Activated naive CD8-positive, alpha-beta T cell (primary cell): ENCODE measurements at regions not wholly inside any gene's neighbourhood (a gene's known extent, or its start where the extent isn't known, plus 50 kb on each side); places are given as distances from the start of the nearest gene placed in this dataset.
"Not testable (repeated sequence)": the region's sequence is repeated elsewhere in the genome, so short reads cannot be mapped to it uniquely, and the experiment has no call there.

Experiments
- H3K27ac Mint-ChIP-seq: one replicate; pipeline ENCODE4 v1.8.0; 2021; ENCODE audit warnings: mixed read lengths
- H3K27me3 Mint-ChIP-seq: one replicate; pipeline ENCODE4 v1.8.0; 2021; ENCODE audit warnings: mixed read lengths
- H3K36me3 Mint-ChIP-seq: one replicate; pipeline ENCODE4 v1.8.0; 2021; ENCODE audit warnings: mixed read lengths
- H3K4me1 Mint-ChIP-seq: one replicate; pipeline ENCODE4 v1.8.0; 2021; ENCODE audit warnings: low read depth, mixed read lengths
- H3K4me3 Mint-ChIP-seq: one replicate; pipeline ENCODE4 v1.8.0; 2021; ENCODE audit warnings: mild to moderate bottlenecking, mixed read lengths
- H3K9me3 Mint-ChIP-seq: one replicate; pipeline ENCODE4 v1.8.0; 2021; ENCODE audit warnings: low read depth, mixed read lengths

DNA sequence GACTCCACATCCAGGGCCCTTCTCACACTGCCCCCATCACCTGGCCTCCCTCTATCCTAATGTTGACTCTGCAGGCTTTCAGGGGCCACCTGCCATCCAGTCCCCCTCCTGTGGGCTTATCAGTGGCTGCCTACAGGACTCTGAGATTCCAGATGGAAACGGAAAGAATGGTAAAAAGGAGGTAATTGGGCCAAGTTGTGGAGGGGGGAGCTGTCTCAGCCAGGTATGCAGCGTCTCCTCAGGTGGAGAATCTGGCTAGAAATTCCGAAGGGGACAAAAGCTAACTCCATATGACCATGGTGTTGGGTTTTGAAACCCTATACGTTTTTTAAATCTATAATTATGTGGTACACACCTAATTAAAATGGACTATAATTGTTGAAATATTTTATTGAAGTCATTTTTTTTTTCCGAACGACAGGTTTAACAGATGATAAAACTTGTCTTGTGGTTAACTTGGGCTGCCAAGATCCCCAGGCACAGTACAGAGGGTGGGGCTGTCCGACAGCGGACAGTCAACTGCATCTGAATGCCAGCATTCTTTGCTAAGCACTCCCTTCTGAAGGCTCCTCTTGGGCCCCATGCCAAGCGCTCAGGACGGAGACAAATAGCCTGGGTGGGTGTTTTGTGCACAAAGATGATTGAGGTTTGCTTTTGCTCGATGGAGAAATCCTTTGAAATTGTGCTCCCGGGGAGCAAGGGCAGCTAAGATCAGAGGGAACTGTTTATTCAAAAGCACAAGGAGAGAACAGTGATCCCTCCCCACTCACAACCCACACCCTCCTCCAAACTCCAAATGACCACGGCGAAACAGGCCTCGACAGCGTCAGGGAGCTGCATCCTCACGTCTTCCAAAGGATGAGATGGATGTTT is 365.6 kb downstream of the BCL11B start:
- H3K36me3 Mint-ChIP-seq = no peaks in the 10 kb centered on the region
- peaks cover 5% of the 10 kb centered on the region for H3K4me1 Mint-ChIP-seq
- no peak overlapping the region for H3K4me3 Mint-ChIP-seq
- no peak overlapping the region for H3K27ac Mint-ChIP-seq
- no peaks in the 10 kb centered on the region for H3K9me3 Mint-ChIP-seq
- H3K27me3 Mint-ChIP-seq = no peaks in the 10 kb centered on the region

DNA sequence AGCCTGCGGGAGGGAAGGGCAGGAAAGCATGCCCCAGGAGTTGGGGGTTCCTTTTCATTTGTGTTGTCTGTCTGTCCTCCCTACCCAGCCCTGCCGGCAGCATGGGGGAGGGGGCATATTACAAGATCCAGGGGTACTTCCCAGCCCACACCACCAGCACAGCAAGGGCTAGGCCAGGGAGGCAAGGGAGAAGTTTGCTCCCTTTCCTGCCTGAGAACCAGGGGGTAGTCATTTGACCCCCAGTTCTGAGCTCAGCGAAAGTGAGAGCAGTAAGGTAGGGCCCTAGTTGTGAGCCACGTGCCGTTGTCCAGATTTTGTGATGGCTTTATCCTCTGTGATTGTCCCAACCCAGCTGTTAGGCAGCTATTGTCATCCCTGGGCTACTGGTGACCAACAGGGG is 364.7 kb downstream of the BCL11B start:
- H3K9me3 Mint-ChIP-seq = no peaks in the 10 kb centered on the region
- H3K36me3 Mint-ChIP-seq = no peaks in the 10 kb centered on the region
- no peak overlapping the region for H3K4me3 Mint-ChIP-seq
- H3K4me1 Mint-ChIP-seq = peaks cover 13% of the 10 kb centered on the region
- no peak overlapping the region for H3K27ac Mint-ChIP-seq
- H3K27me3 Mint-ChIP-seq = no peaks in the 10 kb centered on the region

DNA sequence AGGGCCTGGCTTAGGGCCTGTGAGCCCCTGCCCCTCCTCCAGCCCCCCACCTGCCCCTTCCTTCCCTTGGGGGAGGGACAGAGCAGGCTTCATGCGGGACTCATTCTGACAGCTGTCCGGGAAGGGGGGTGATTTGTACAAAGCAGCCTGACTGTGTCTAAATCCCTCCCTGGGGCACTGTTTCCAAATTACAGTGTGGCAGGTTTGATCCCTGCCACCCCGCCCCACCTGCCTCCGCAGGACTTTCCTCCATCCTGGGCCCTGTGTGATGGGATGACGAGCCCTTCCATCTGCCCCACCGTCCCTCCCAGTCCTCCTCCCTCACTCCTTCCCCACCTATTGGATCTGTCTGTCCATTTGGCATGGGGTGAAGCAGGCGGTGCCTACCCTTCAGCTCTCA is 363.9 kb downstream of the BCL11B start:
- no peak overlapping the region for H3K27ac Mint-ChIP-seq
- no peak overlapping the region for H3K4me3 Mint-ChIP-seq
- H3K4me1 Mint-ChIP-seq = peaks cover 21% of the 10 kb centered on the region
- no peaks in the 10 kb centered on the region for H3K36me3 Mint-ChIP-seq
- H3K27me3 Mint-ChIP-seq = no peaks in the 10 kb centered on the region
- H3K9me3 Mint-ChIP-seq = no peaks in the 10 kb centered on the region

DNA sequence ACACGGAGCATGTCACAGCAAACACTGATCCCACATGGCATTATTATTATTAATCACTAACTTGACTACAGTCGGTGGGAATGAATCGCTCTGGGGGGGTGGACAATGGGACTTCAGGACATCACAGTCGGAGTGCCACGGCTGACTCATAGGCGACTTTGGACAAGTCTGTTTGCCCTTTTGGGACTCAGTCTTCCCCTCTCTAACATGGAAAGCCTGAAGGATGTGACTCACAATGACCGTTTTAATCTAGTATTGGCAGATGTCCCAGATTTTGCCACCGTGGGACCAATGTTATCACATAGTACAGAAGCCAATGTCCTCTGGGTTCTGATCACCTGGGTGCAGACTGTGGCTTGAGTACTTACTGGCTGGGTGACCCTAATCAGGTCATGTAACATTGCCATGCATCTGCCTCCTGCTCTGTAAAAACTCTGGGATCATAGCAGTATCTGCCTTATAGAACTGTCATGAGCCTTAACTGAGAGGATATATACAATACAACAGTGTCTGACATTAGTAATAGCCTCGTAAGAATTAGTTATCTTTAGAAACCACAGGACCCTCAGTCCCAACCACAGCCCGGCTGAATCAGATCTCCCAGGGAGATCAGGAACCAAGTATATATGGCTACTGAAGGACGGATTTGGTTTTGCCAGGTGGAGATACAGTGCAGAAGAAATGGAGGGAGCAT is 362.6 kb downstream of the BCL11B start:
- Mint-ChIP-seq H3K27me3 (no peaks in the 10 kb centered on the region), H3K4me1 (peaks cover 26% of the 10 kb centered on the region), H3K27ac (no peak overlapping the region), H3K9me3 (no peaks in the 10 kb centered on the region), H3K36me3 (no peaks in the 10 kb centered on the region), H3K4me3 (no peak overlapping the region)

DNA sequence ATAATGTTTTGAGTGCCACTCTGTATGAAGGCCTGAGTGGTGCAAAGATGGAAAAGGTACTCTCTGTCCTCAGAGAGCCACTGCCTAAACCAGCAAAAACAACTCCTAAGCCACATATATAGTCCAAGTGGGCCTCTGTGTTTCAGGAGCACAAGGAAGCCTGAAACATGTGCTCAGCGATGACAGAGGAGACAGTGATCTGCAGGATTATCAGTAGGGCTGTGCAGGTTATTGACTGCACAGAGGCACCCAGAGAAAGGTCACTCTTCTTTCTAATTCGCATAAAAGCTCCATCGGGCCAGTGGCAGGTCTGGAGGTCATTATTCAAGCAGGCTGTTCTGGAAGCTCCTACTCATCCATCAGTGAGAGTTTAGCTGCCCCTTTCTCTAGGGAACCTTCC is 361.9 kb downstream of the BCL11B start:
- Mint-ChIP-seq H3K4me1 (peaks cover 24% of the 10 kb centered on the region), H3K9me3 (no peaks in the 10 kb centered on the region), H3K27me3 (no peaks in the 10 kb centered on the region), H3K36me3 (no peaks in the 10 kb centered on the region), H3K27ac (no peak overlapping the region), H3K4me3 (no peak overlapping the region)

DNA sequence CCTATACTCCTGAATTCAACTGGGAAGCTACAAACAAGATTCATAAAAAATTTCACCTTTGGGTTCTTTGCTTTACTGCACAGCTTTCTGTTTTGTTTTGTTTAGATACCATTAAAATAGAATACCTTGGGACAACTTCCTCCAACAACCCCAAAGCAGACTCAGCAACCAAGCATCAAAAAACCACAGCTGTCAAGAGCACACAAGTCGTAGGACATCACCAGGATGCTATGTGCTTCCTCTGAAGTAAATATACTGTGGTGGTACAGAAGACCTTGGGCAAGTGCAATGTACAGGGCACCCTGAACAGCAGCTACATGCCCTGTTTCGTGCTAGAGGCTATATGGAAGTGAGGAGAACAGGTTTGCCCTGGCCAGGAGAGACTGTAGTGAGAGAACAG is 359.3 kb downstream of the BCL11B start:
- Mint-ChIP-seq H3K27ac (no peak overlapping the region), H3K4me1 (peaks cover 34% of the 10 kb centered on the region), H3K9me3 (no peaks in the 10 kb centered on the region), H3K36me3 (no peaks in the 10 kb centered on the region), H3K27me3 (no peaks in the 10 kb centered on the region), H3K4me3 (no peak overlapping the region)

DNA sequence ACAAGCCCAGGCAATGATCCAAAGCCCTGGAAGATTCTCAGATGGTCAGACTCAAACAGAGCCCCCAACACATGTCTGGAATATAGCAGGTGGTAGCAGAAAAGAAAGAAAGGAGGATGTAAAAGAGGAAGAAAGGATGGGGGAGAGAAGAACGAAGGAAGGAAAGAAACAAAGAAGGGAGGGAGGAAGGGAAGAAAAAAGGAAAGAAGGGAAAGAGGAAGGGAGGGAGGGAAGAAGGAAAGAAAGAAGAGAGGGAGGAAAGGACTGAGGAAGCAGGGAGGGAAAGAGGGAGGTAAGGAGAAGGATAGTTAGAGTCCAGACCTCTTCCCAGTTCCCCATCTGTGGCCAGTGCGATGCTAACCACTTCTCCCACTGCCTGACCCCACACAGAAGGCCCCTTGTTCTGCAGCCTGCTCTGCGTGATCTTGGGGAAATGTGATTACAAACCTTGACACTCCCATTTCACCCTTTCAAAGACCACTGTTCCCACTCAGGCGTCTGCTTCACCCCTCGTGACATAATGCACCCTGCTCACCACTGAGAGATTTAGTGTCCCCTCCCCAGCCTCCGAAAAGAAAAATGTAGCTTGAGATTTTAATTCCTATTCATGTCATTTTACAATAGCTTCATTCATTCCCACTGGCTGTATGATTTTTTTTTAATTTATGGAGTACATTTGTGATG is 357.9 kb downstream of the BCL11B start:
- no peak overlapping the region for H3K4me3 Mint-ChIP-seq
- no peak overlapping the region for H3K27ac Mint-ChIP-seq
- H3K36me3 Mint-ChIP-seq = no peaks in the 10 kb centered on the region
- H3K4me1 Mint-ChIP-seq = peaks cover 42% of the 10 kb centered on the region
- no peaks in the 10 kb centered on the region for H3K9me3 Mint-ChIP-seq
- H3K27me3 Mint-ChIP-seq = no peaks in the 10 kb centered on the region

DNA sequence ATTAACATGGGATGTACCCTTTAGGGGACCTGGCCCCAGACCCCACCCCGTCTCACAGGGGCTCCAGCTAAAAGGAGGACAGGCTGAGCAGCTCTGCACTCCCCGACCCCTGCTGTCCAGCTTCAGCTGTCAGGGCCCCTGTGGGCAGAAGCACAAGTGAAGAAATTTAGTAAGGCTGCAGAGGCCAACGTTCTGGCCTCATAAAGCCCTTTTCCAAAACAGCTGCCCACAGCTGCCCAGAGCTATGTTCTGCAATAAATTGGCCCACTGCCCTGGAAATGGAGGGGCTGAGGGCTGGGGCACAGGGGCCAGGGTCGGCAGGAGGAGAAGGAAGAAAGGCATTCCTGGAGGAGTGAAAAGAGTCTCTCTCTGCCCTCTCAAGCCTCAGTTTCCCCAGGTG is 357.1 kb downstream of the BCL11B start:
- Mint-ChIP-seq H3K27ac (no peak overlapping the region), H3K4me1 (peaks cover 42% of the 10 kb centered on the region), H3K27me3 (no peaks in the 10 kb centered on the region), H3K4me3 (no peak overlapping the region), H3K9me3 (no peaks in the 10 kb centered on the region), H3K36me3 (no peaks in the 10 kb centered on the region)

DNA sequence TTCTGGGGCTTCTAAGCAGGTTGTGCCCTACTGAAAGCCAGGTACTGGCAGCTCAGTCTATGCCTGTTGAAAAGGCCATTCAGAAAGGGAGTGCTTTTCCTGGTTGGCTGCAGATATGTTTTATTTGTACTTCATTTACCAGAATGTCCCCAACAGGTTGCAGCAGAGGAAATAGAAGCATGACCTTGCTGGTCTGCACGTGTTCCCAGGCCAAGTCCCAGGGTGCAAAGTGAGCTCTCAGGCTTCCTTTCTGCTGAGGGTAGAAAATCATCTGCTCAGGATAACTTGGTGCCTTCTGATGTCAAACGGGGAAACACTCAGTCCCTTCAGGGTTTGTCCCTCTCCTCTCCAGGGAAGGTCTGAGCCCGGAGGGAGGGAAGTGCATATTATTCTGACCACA is 356.4 kb downstream of the BCL11B start:
- Mint-ChIP-seq H3K36me3 (peaks cover under 1% of the 10 kb centered on the region), H3K4me3 (no peak overlapping the region), H3K27me3 (no peaks in the 10 kb centered on the region), H3K27ac (no peak overlapping the region), H3K9me3 (no peaks in the 10 kb centered on the region), H3K4me1 (peaks cover 42% of the 10 kb centered on the region)

DNA sequence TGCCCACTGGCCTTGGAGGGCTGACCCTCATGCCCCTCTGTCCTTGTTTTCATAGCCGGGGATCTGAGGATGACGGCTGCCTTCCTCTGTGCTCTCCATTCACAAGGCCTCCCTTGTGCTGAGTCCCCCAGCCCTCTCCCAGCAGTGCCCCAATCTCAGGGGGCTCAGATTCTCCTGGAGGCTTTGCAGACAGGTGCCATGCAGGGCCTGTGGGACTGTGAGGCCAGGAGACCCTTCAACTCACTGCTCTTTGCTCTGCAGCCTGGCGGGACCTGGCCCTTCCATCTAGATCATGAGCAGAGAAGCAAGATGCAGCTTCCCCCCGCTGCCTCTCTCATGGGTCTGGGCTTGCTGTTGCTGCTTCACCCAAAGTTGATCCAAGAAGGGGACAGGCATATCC is 356.0 kb downstream of the BCL11B start:
- Mint-ChIP-seq H3K27ac (no peak overlapping the region), H3K9me3 (no peaks in the 10 kb centered on the region), H3K27me3 (no peaks in the 10 kb centered on the region), H3K4me3 (no peak overlapping the region), H3K36me3 (peaks cover 3% of the 10 kb centered on the region), H3K4me1 (peaks cover 42% of the 10 kb centered on the region)

DNA sequence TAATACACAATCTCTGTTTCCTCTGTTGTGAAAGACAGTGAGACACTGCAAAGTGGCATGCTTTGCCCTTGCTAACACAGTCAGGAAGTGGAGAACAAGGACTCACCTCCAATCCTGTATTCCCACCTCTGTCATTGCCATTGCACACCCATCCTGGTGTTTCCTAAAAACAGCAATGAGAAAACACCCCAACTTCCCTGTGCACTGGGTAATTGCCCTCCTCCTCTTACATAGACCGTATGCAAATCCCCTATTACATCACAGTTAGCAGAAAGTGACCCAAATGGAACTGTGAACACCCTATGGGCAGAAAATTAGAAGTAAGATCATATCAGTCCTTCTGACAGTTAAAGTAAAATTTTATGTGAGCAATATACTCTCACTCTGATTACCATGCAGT is 355.5 kb downstream of the BCL11B start:
- Mint-ChIP-seq H3K4me3 (no peak overlapping the region), H3K4me1 (peaks cover 40% of the 10 kb centered on the region), H3K9me3 (no peaks in the 10 kb centered on the region), H3K27ac (no peak overlapping the region), H3K27me3 (no peaks in the 10 kb centered on the region), H3K36me3 (peaks cover 3% of the 10 kb centered on the region)

DNA sequence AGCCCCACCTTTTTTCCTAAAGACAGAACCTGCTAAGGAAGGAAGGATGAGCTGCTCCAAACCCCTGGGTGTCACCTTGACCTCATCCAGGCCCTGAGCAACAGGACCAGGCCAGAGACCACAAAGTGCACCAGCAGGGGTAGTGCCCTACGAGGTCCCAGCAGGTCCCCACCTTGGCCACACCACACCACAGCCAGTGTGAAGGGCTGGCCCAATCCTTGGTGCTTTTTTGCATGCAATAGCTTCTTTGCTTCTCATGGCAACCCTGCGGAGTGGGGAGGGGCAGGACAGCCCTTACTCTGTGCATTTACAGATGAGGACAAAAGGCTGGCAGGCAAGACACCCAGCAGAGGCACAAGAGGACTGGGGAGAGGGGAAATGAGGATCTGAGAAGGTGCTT is 352.6 kb downstream of the BCL11B start:
- Mint-ChIP-seq H3K27me3 (no peaks in the 10 kb centered on the region), H3K9me3 (peaks cover 10% of the 10 kb centered on the region), H3K27ac (no peak overlapping the region), H3K4me3 (no peak overlapping the region), H3K4me1 (peaks cover 18% of the 10 kb centered on the region), H3K36me3 (peaks cover 12% of the 10 kb centered on the region)

DNA sequence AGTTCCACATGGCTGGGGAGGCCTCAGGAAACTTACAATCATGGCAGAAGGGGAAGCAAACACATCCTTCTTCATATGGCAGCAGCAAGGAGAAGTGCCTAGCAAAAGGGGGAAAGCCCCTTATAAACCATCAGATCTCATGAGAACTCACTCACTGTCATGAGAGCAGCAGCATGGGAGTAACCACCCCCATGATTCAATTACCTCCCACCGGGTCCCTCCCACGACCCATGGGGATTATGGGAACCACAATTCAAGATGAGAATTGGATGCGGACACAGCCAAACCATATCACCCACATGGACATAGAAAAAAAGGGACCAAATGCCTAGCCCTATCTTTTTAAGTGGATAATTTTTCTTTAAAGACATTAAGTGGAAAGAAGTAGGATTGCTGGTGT is 350.7 kb downstream of the BCL11B start:
- H3K27me3 Mint-ChIP-seq, H3K27ac Mint-ChIP-seq, H3K9me3 Mint-ChIP-seq, H3K4me3 Mint-ChIP-seq: not testable (repeated sequence)
- Mint-ChIP-seq H3K4me1 (peaks cover 31% of the 10 kb centered on the region), H3K36me3 (peaks cover 12% of the 10 kb centered on the region)

DNA sequence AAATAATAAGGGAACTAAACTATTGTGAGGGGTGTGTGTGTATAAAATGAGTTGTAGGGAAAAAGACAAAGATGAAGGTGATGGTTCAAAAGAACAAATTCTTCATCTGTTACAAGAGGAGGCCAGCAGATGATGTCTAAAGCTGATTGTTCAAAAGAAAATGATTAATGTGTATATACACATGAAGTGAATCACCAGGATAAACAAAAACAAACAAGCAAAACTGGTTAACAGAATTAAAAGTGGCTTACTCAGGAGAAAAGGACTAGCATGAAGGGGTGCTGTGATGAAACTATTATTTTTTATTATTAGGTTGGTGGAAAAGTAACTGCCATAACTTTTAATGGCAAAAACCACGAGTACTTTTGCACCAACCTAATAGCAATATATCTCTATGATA is 348.4 kb downstream of the BCL11B start:
- H3K4me1 Mint-ChIP-seq = peaks cover 34% of the 10 kb centered on the region
- peaks cover 12% of the 10 kb centered on the region for H3K36me3 Mint-ChIP-seq
- no peak overlapping the region for H3K4me3 Mint-ChIP-seq
- no peak overlapping the region for H3K27ac Mint-ChIP-seq
- no peaks in the 10 kb centered on the region for H3K27me3 Mint-ChIP-seq
- H3K9me3 Mint-ChIP-seq = peaks cover 10% of the 10 kb centered on the region

DNA sequence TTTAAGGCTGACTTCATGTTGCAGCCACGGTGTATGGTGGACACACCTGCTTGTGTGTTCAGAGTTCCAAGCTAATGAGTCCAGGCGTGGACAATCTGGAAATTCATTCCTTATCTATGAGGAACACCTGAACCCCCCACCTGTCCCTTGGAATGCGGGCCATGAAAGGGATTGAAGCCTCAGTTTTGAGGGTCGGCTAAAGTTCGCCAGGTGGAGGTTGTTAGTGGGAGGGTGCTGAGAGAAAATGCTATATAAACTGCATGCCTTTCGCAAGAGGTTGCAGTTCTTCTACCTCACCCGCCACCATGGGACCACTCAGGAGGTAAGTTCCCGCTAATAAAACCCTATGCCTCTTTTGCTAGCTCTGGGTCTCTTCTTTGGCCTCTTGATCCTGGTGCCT is 348.0 kb downstream of the BCL11B start:
- H3K36me3 Mint-ChIP-seq = peaks cover 12% of the 10 kb centered on the region
- no peak overlapping the region for H3K27ac Mint-ChIP-seq
- H3K27me3 Mint-ChIP-seq = no peaks in the 10 kb centered on the region
- H3K9me3 Mint-ChIP-seq = peaks cover 10% of the 10 kb centered on the region
- H3K4me1 Mint-ChIP-seq = peaks cover 36% of the 10 kb centered on the region
- H3K4me3 Mint-ChIP-seq = no peak overlapping the region
